CD14-positive monocyte (primary cell): ENCODE measurements at regions not wholly inside any gene's neighbourhood (a gene's known extent, or its start where the extent isn't known, plus 50 kb on each side); places are given as distances from the start of the nearest gene placed in this dataset.

Experiments used
- DNase-seq, 3 donors: peaks; one replicate each; pipeline ENCODE4 v3.0.0-alpha.2; 2011 to 2022
- H2AFZ ChIP-seq: 2 replicates; pipeline ENCODE4 v1.6.0; 2012; ENCODE audit warnings: mild to moderate bottlenecking, low read depth, low read length, inconsistent platforms; ENCODE audit not compliant: insufficient read depth, poor library complexity, severe bottlenecking
- H3K27ac ChIP-seq, 2 donors: 1 replicate in 1 of 2; 2 replicates in 1 of 2; pipeline ENCODE4 v1.5.1; 2012 to 2013; ENCODE audit warnings: low read length in 2 of 2, control low read depth in 1 of 2, inconsistent platforms in 1 of 2, low read depth in 1 of 2, mild to moderate bottlenecking in 1 of 2
- H3K27me3 ChIP-seq, 2 donors: one replicate each; pipeline versions ENCODE4 v1.6.0 to v1.6.1; 2011 to 2013; ENCODE audit warnings: low read length in 2 of 2; ENCODE audit not compliant: control insufficient read depth in 2 of 2, insufficient read depth in 2 of 2
- H3K36me3 ChIP-seq, 2 donors: replicated peaks in 1 of 2; 1 replicate in 1 of 2; 2 replicates in 1 of 2; pipeline versions ENCODE4 v1.5.1 to v1.6.1; 2012 to 2013; ENCODE audit warnings: low read length in 2 of 2, control low read depth in 1 of 2, inconsistent platforms in 1 of 2, mild to moderate bottlenecking in 1 of 2; ENCODE audit not compliant: insufficient read depth in 2 of 2, control insufficient read depth in 1 of 2
- H3K4me1 ChIP-seq, 2 donors: 1 replicate in 1 of 2; 2 replicates in 1 of 2; pipeline versions ENCODE4 v1.5.1 to v1.6.1; 2012 to 2013; ENCODE audit warnings: low read length in 2 of 2, control low read depth in 1 of 2, inconsistent platforms in 1 of 2, mild to moderate bottlenecking in 1 of 2, moderate library complexity in 1 of 2; ENCODE audit not compliant: insufficient read depth in 2 of 2, control insufficient read depth in 1 of 2
- H3K4me2 ChIP-seq: replicated peaks from 2 replicates; pipeline ENCODE3; 2012; ENCODE audit warnings: low read length, moderate library complexity, mild to moderate bottlenecking; ENCODE audit not compliant: poor library complexity, severe bottlenecking; ENCODE audit errors: extremely low read depth
- H3K4me3 ChIP-seq, 3 experiments: fragments of 200-600 bp in 1 of 3; sonication (generic) in 1 of 3; replicated peaks in 1 of 3; 1 replicate in 2 of 3; 2 replicates in 1 of 3; pipeline ENCODE4 v1.5.1; 2011 to 2013; ENCODE audit warnings: low read length in 3 of 3, mild to moderate bottlenecking in 3 of 3, control low read depth in 2 of 3, low read depth in 2 of 3, inconsistent platforms in 1 of 3, moderate library complexity in 1 of 3
- H3K79me2 ChIP-seq: 2 replicates; pipeline ENCODE4 v1.6.0; 2012; ENCODE audit warnings: mild to moderate bottlenecking, control low read depth, inconsistent platforms, low read length, moderate library complexity; ENCODE audit not compliant: insufficient read depth
- H3K9ac ChIP-seq: 2 replicates; pipeline ENCODE4 v1.6.0; 2017; ENCODE audit warnings: low read length, mild to moderate bottlenecking; ENCODE audit not compliant: insufficient read depth, poor library complexity, severe bottlenecking
- H3K9me3 ChIP-seq, 2 donors: replicated peaks in 1 of 2; 1 replicate in 1 of 2; 2 replicates in 1 of 2; pipeline versions ENCODE4 v1.5.1 to v1.6.1; 2012 to 2013; ENCODE audit warnings: low read length in 2 of 2, control low read depth in 1 of 2; ENCODE audit not compliant: control insufficient read depth in 1 of 2, insufficient read depth in 1 of 2
- H4K20me1 ChIP-seq: 2 replicates; pipeline ENCODE4 v1.6.0; 2012; ENCODE audit warnings: mild to moderate bottlenecking, low read length, control low read depth, moderate library complexity; ENCODE audit not compliant: insufficient read depth
- H3K27ac Mint-ChIP-seq, 7 donors: one replicate each; pipeline ENCODE4 v1.8.0; 2020; ENCODE audit warnings: mild to moderate bottlenecking in 7 of 7, mixed read lengths in 7 of 7, moderate library complexity in 6 of 7, inconsistent platforms in 2 of 7
- H3K27me3 Mint-ChIP-seq, 3 donors: one replicate each; pipeline ENCODE4 v1.8.0; 2021 to 2022; ENCODE audit warnings: low read depth in 3 of 3, mild to moderate bottlenecking in 3 of 3, mixed read lengths in 3 of 3, moderate library complexity in 3 of 3, inconsistent platforms in 1 of 3
- H3K36me3 Mint-ChIP-seq, 2 donors: one replicate each; pipeline ENCODE4 v1.8.0; 2020; ENCODE audit warnings: mixed read lengths in 2 of 2, inconsistent platforms in 1 of 2, mild to moderate bottlenecking in 1 of 2
- H3K4me1 Mint-ChIP-seq: one replicate; pipeline ENCODE4 v1.8.0; 2020; ENCODE audit warnings: mild to moderate bottlenecking, mixed read lengths
- H3K4me3 Mint-ChIP-seq, 2 donors: one replicate each; pipeline ENCODE4 v1.8.0; 2020; ENCODE audit warnings: mild to moderate bottlenecking in 2 of 2, mixed read lengths in 2 of 2, moderate library complexity in 1 of 2
- H3K9me3 Mint-ChIP-seq, 7 donors: one replicate each; pipeline ENCODE4 v1.8.0; 2020 to 2022; ENCODE audit warnings: mixed read lengths in 7 of 7, mild to moderate bottlenecking in 6 of 7, moderate library complexity in 6 of 7, inconsistent platforms in 2 of 7
- CTCF ChIP-seq: fragments of 200-600 bp; IDR thresholded peaks from one replicate; pipeline ENCODE4 v1.8.0; 2022; ENCODE audit warnings: antibody characterized with exemption, mild to moderate bottlenecking
- WGBS: methylation state at CpG from one replicate; pipeline ENCODE4 v1.1.5; 2013; ENCODE audit warnings: missing lambda C conversion rate; ENCODE audit not compliant: insufficient coverage; 5-methylcytosine and 5-hydroxymethylcytosine counted together
- intact Hi-C, 2 donors: fragments of 100-400 bp; cut with micrococcal nuclease; formaldehyde crosslinking; loops; one replicate each; pipeline versions ENCODE4 v1.15.0 to v1.15.1; 2023

- H3K27me3 ChIP-seq: no peaks in the 10 kb centered on the region
- H2AFZ ChIP-seq: no peak overlapping the region
- no peaks in the 10 kb centered on the region for H3K4me1 ChIP-seq
- H3K4me1 Mint-ChIP-seq: no peaks in the 10 kb centered on the region
- no peak overlapping the region for H3K4me2 ChIP-seq
- H3K4me3 ChIP-seq: no peak overlapping the region
- TF ChIP-seq CTCF: no peak
- H3K9ac ChIP-seq: no peak overlapping the region
- H3K4me3 Mint-ChIP-seq: no peak overlapping the region
- no peaks in the 10 kb centered on the region for H3K36me3 Mint-ChIP-seq
- H4K20me1 ChIP-seq: no peaks in the 10 kb centered on the region
- no peaks in the 10 kb centered on the region for H3K27me3 Mint-ChIP-seq
- peaks cover 0 to 8% (median 2%) of the 10 kb centered on the region in 7 donors for H3K9me3 Mint-ChIP-seq
- no peaks in the 10 kb centered on the region for H3K9me3 ChIP-seq
- intact Hi-C loops: no loop called here
- H3K27ac ChIP-seq: no peak overlapping the region
- no peak overlapping the region for H3K27ac Mint-ChIP-seq
- no peaks in the 10 kb centered on the region for H3K36me3 ChIP-seq
- no peak for DNase-seq
- H3K79me2 ChIP-seq: no peaks in the 10 kb centered on the region
Measured at GRCh38 chr16:63813862-63814261, 1308.0 kb downstream of the CDH11 start.

- Mint-ChIP-seq H3K4me1 (no peaks in the 10 kb centered on the region), H3K9me3 (peaks cover 0 to 4% (median 0%) of the 10 kb centered on the region in 7 donors), H3K36me3 (no peaks in the 10 kb centered on the region), H3K4me3 (no peak overlapping the region), H3K27me3 (no peaks in the 10 kb centered on the region), H3K27ac (no peak overlapping the region)
- intact Hi-C loops: no loop called here
- DNase-seq: no peak
- no CpG with 5 or more reads among the region's 1 CpG for WGBS
- no peaks in the 10 kb centered on the region for H3K4me1 ChIP-seq
- no peaks in the 10 kb centered on the region for H3K36me3 ChIP-seq
- H4K20me1 ChIP-seq: no peaks in the 10 kb centered on the region
- no peak overlapping the region for H3K9ac ChIP-seq
- no peak overlapping the region for H3K4me2 ChIP-seq
- H2AFZ ChIP-seq: no peak overlapping the region
- H3K79me2 ChIP-seq: no peaks in the 10 kb centered on the region
- no peak for TF ChIP-seq CTCF
- H3K27me3 ChIP-seq: no peaks in the 10 kb centered on the region
- H3K4me3 ChIP-seq: no peak overlapping the region
- H3K27ac ChIP-seq: no peak overlapping the region
- H3K9me3 ChIP-seq: no peaks in the 10 kb centered on the region
Measured at GRCh38 chr16:63808730-63809129, 1313.1 kb downstream of the CDH11 start.
